H1 (cell line): ENCODE measurements at regions not wholly inside any gene's neighbourhood (a gene's known extent, or its start where the extent isn't known, plus 50 kb on each side); places are given as distances from the start of the nearest gene placed in this dataset.

Experiments used
- ATF3 ChIP-seq: IDR thresholded peaks from 2 replicates; pipeline ENCODE4 v1.6.1; 2011; ENCODE audit warnings: low read depth, mild to moderate bottlenecking, low read length; ENCODE audit not compliant: insufficient read depth
- CHD2 ChIP-seq: IDR thresholded peaks from 2 replicates; pipeline ENCODE4 v1.6.1; 2012; ENCODE audit warnings: low read length, improper control_type of control experiment
- CHD7 ChIP-seq: fragments of 300-600 bp; sonication (generic); IDR thresholded peaks from 2 replicates; pipeline ENCODE4 v1.7.1; 2012; ENCODE audit warnings: low read length, moderate library complexity, mild to moderate bottlenecking, inconsistent platforms; ENCODE audit not compliant: insufficient replicate concordance
- MAX ChIP-seq: IDR thresholded peaks from 2 replicates; pipeline ENCODE4 v1.6.1; 2012; ENCODE audit warnings: inconsistent platforms
- RNF2 ChIP-seq: fragments of 200-900, 300-1000 bp; sonication (generic); IDR thresholded peaks from 2 replicates; pipeline ENCODE4 v1.7.1; 2016; ENCODE audit warnings: borderline replicate concordance, low read depth, mild to moderate bottlenecking, antibody characterized with exemption, low read length; ENCODE audit not compliant: poor library complexity, severe bottlenecking; ENCODE audit errors: missing control alignments
- RXRA ChIP-seq: IDR thresholded peaks from 2 replicates; pipeline ENCODE4 v1.6.1; 2011; ENCODE audit warnings: low read depth, mild to moderate bottlenecking, low read length, moderate library complexity; ENCODE audit not compliant: insufficient read depth
- SIX5 ChIP-seq: IDR thresholded peaks from 2 replicates; pipeline ENCODE4 v1.6.1; 2011; ENCODE audit warnings: mild to moderate bottlenecking, low read depth, low read length
- SUZ12 ChIP-seq: fragments of 200-600 bp; sonication (generic); IDR thresholded peaks from 2 replicates; pipeline ENCODE4 v1.6.1; 2012; ENCODE audit warnings: mild to moderate bottlenecking, inconsistent platforms, low read length, moderate library complexity, mixed read lengths
- YY1 ChIP-seq: IDR thresholded peaks from 2 replicates; pipeline ENCODE4 v1.6.1; 2011; ENCODE audit warnings: low read depth, mild to moderate bottlenecking, low read length

GRCh38 chr10:60496181-60496580 is 106.5 kb upstream of the ANK3 start (continued):
- TF ChIP-seq CHD7 (no peak), ATF3 (no peak), YY1 (no peak), MAX (no peak), RXRA (no peak), CHD2 (no peak), RNF2 (no peak), SUZ12 (no peak), SIX5 (no peak)
